Colonic mucosa (tissue), 4 donors: ENCODE measurements at regions not wholly inside any gene's neighbourhood (a gene's known extent, or its start where the extent isn't known, plus 50 kb on each side); places are given as distances from the start of the nearest gene placed in this dataset.
"Not testable (repeated sequence)": the region's sequence is repeated elsewhere in the genome, so short reads cannot be mapped to it uniquely, and the experiment has no call there.

Experiments used
- DNase-seq: peaks from one replicate; pipeline ENCODE4 v3.0.0-alpha.2; 2020
- H3K27ac ChIP-seq: fragments of 200-600 bp; one replicate; pipeline ENCODE4 v1.8.0; 2021
- H3K27me3 ChIP-seq: fragments of 200-600 bp; one replicate; pipeline ENCODE4 v1.8.0; 2021
- H3K36me3 ChIP-seq: fragments of 200-600 bp; one replicate; pipeline ENCODE4 v1.8.0; 2021
- H3K4me1 ChIP-seq: fragments of 200-600 bp; one replicate; pipeline ENCODE4 v1.8.0; 2021; ENCODE audit warnings: mild to moderate bottlenecking
- H3K4me3 ChIP-seq: fragments of 200-600 bp; one replicate; pipeline ENCODE4 v1.8.0; 2021
- H3K9ac ChIP-seq, 2 donors: one replicate each; pipeline ENCODE4 v1.7.0; 2013; ENCODE audit warnings: control low read depth in 2 of 2, low read depth in 2 of 2, low read length in 2 of 2
- H3K9me3 ChIP-seq: fragments of 200-600 bp; one replicate; pipeline ENCODE4 v1.8.0; 2021
- CTCF ChIP-seq: fragments of 200-600 bp; IDR thresholded peaks from one replicate; pipeline ENCODE4 v1.8.0; 2022; ENCODE audit warnings: antibody characterized with exemption, mild to moderate bottlenecking
- intact Hi-C: fragments of 100-400 bp; cut with DNase I; formaldehyde crosslinking; loops from one replicate; pipeline ENCODE4 v1.14.1; 2022
- donor health status: healthy.
- donor health status: DM: no; HTN: no; CAD: no.
- donor health status: DM: no; HTN: no; CAD: no.

- Histone ChIP-seq H3K27me3 (no peaks in the 10 kb centered on the region), H3K4me1 (no peaks in the 10 kb centered on the region), H3K9ac (no peak overlapping the region), H3K27ac (no peak overlapping the region), H3K4me3 (no peak overlapping the region), H3K9me3 (no peaks in the 10 kb centered on the region), H3K36me3 (no peaks in the 10 kb centered on the region)
- no peak for TF ChIP-seq CTCF
- DNase-seq: no peak
- intact Hi-C loops: no loop called here
Measured at GRCh38 chr6:22132656-22133055, 164.2 kb downstream of the PRL start.

- Histone ChIP-seq H3K36me3 (no peaks in the 10 kb centered on the region), H3K27me3 (no peaks in the 10 kb centered on the region), H3K9me3 (no peaks in the 10 kb centered on the region), H3K9ac (no peak overlapping the region), H3K4me3 (no peak overlapping the region), H3K27ac (no peak overlapping the region), H3K4me1 (no peaks in the 10 kb centered on the region)
- TF ChIP-seq CTCF: no peak
- intact Hi-C loops: no loop called here
- no peak for DNase-seq
Measured at GRCh38 chr6:22133357-22133756, 163.5 kb downstream of the PRL start.

GRCh38 chr6:22134308-22134707 lies 162.5 kb downstream of the PRL start:
- TF ChIP-seq CTCF: no peak
- Histone ChIP-seq H3K4me1 (no peaks in the 10 kb centered on the region), H3K36me3 (no peaks in the 10 kb centered on the region), H3K27me3 (no peaks in the 10 kb centered on the region), H3K9me3 (no peaks in the 10 kb centered on the region), H3K27ac (no peak overlapping the region), H3K9ac (no peak overlapping the region), H3K4me3 (no peak overlapping the region)
- intact Hi-C loops: no loop called here
- DNase-seq: no peak

- Histone ChIP-seq H3K9me3 (no peaks in the 10 kb centered on the region), H3K4me1 (no peaks in the 10 kb centered on the region), H3K36me3 (no peaks in the 10 kb centered on the region), H3K27me3 (no peaks in the 10 kb centered on the region), H3K27ac (no peak overlapping the region), H3K9ac (no peak overlapping the region), H3K4me3 (no peak overlapping the region)
- DNase-seq: no peak
- TF ChIP-seq CTCF: no peak
- intact Hi-C loops: no loop called here
Measured at GRCh38 chr6:22135395-22135794, 161.4 kb downstream of the PRL start.

GRCh38 chr6:22140736-22141135 lies 156.1 kb downstream of the PRL start:
- H3K4me3 ChIP-seq, DNase-seq, H3K4me1 ChIP-seq, H3K9ac ChIP-seq, H3K9me3 ChIP-seq, H3K27ac ChIP-seq, H3K27me3 ChIP-seq, H3K36me3 ChIP-seq, intact Hi-C loops: not testable (repeated sequence)

- Histone ChIP-seq H3K4me3 (no peak overlapping the region), H3K9ac (no peak overlapping the region), H3K36me3 (no peaks in the 10 kb centered on the region), H3K27ac (no peak overlapping the region), H3K27me3 (no peaks in the 10 kb centered on the region), H3K9me3 (no peaks in the 10 kb centered on the region), H3K4me1 (no peaks in the 10 kb centered on the region)
- no peak for TF ChIP-seq CTCF
- intact Hi-C loops: no loop called here
- no peak for DNase-seq
Measured at GRCh38 chr6:22141241-22141745, 155.5 kb downstream of the PRL start.
